GM21381 (cell line): ENCODE measurements at regions not wholly inside any gene's neighbourhood (a gene's known extent, or its start where the extent isn't known, plus 50 kb on each side); places are given as distances from the start of the nearest gene placed in this dataset.
"Not testable (repeated sequence)": the region's sequence is repeated elsewhere in the genome, so short reads cannot be mapped to it uniquely, and the experiment has no call there.

ENCODE experiments used
- ATAC-seq: cut with Tn5 transposase; IDR thresholded peaks from one replicate; pipeline ENCODE4 v1.9.1; 2021; ENCODE audit warnings: mild to moderate bottlenecking, moderate library complexity; ENCODE audit not compliant: unreplicated experiment

DNA sequence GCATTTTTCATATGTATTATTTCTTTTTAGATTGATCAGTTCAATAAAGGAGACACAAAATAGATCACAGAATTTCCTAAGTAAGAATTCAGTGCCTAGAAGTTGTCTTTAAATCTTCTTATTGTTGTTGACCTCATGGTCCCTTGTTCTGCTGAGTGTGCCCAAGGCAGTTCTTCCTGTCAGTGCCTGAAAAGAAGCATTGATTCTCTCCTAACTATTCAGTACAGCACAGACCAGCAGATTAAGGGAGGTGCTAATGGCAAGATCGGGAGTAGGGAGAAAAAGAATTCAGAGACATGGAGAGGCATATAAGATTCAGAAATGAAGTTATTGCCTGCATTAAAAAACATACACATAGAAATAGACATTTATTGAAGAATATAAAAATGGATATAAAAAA lies 180.5 kb upstream of the PCDH9 start:
- no peak for ATAC-seq

DNA sequence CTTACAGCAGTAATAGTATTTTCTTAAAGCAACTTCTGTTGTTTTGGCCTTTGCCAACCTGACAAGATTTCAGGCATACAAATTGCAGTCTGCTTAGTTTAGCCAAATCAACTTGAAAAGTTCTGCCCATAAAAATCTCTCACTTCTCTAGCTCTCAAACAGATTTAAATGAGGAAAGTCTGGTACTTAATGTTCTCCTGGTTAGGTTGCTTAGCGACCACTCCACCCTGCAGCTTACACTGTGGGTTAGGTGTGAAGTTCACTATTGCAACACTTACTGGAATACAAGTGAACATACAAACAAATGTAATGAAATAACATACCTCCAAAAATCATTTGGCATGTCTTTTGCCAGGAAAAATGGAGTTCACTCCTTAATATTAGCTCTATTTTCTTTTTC lies 178.7 kb upstream of the PCDH9 start:
- ATAC-seq: no peak

DNA sequence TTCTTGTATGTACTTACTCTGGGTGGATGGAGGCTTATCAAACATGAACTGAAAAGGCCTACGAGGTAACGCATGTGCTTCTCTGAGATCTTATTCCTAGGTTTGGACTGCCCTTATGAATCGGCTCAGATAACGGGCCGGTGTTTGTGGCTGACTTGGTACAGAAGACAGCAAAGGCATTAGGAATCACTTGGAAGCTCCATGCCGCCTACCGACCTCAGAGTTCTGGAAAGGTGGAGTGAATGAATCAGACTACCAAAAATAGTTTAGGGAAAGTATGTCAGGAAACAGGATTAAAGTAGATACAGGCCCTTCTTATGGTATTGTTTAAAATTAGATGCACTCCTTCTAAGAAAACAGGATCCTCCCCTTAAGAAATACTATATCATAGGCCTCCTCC lies 172.4 kb upstream of the PCDH9 start:
- ATAC-seq: no peak

- ATAC-seq: no peak
These were observed 165.4 kb upstream of the PCDH9 start for GRCh38 chr13:67395577-67395976.

DNA sequence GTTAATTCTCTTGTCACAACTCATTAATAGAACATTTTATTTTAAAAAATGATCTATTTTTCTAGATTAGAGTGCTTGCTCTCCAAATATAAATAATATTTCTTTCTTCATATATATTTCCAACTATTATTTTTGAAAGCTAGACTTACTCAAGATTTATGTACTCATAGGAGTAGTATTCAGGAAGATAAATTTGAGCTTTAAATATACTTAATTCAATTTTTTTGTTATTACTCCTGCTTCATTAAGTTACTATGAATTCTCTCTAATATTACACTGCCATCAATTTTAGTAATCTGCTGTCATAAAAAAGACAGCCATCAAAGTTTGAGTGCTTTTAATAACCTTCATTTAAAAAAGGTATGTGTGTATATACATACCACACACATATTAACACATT lies 161.9 kb upstream of the PCDH9 start:
- ATAC-seq: no peak

DNA sequence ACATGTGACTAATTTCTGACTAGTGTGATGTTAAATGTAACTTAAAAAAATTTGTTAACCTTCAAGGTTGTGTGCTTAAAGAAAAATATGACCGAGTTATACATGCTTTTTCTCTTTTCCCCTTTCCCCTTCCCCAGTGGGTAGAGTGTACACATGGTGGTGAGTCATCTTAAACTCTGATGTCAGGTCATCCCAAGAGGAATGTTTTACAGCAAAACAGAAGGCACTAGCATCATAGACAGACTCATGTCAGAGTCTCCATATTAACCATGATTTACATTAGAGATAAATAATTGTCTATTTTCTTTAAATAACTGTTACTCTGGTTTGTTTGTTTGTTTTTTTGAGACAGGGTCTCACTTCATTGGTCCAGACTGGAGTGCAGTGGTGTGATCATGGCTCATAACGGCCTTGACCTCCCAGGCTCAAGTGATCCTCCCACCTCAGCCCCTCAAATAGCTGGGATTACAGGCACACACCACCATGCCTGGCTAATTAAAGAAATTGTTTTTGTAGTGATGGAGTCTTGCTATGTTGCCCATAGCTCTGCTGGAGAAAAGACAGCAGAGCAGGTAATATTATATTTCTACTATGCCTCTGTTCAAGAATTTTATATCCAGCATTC lies 160.4 kb upstream of the PCDH9 start:
- ATAC-seq: no peak

DNA sequence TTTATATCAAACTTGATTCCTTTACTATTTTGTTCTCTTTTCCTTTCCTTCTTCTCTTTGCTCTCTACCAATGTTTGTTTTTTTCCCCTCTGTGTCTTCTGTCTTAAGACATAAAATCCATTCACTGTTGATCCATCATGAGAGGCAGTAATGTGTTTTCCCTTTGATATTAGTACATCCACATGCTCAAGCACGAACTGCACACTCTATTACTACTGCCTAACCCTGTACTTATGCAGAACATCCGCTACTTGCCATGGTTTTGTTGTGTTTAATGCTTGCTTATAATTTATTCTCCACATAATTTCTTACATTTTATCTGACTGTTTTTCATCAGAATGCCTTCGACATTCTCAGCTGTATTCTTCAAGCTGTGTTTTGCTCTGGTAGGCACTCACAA lies 159.0 kb upstream of the PCDH9 start:
- ATAC-seq: no peak

- not testable (repeated sequence) for ATAC-seq
These were observed 153.1 kb upstream of the PCDH9 start for GRCh38 chr13:67383109-67383757.

- no peak for ATAC-seq
These were observed 147.8 kb upstream of the PCDH9 start for GRCh38 chr13:67377919-67378318.

GRCh38 chr13:67374391-67374790 lies 144.3 kb upstream of the PCDH9 start:
- no peak for ATAC-seq

DNA sequence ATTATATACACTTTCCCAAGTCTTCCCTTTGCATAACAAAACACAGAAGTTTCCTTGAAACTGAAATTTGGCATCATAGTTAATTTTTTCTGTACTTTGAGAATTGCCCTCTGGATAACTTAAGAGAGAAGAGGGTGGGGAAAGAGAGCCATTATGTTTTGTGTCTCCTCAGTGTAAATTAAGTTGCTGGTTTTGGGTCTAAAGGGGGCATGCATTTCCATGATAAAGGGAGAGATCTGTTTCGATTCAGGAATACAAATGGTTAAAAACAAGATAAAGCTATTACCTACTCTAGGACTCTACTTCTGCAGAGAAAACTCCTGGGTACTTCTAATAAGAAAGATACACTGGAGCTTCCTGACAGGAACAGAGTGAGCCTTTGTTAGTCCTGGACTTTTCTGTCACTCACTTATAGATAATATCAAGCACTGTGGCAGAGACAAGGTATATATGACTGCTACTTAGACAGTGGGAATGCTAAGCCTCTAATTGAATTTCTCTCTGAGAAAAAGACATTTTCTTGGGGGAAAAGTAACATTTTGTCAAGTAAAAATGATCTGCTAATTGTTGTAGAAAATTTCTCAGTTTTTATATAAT lies 142.8 kb upstream of the PCDH9 start:
- ATAC-seq: no peak

DNA sequence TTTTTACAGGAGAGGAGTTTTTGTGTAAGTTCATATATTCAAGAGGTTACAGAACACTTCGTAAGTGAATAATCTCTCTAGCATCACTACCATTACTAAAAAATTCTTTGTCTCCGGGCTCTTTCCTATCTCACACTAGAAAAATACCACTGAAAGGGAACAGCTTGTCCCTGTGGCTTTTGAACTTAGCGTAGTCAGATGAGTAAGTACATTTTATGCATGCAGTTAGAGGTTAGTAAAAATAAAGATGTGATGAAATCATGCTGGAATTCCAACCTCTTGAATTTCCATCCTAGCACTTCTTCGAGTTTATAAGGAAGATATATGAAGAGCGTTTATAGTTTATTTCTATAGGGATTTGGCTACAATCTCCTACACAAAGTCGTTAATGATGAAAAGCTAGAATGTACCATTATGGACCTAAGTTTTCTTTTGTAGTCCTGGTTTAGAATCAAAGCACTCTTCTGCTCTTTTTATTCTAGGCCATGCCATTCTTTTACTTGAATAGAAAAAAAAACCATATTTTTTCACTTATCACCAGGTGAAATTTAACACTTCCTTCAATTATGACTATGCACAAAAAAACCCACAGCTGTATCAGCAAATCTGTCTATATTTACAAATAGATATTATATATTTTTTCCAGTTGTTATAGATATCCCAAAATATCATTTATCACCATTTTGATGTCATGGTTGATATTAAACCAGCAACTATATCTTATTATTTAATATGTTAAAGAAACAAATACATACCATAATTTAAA lies 139.9 kb upstream of the PCDH9 start:
- no peak for ATAC-seq

DNA sequence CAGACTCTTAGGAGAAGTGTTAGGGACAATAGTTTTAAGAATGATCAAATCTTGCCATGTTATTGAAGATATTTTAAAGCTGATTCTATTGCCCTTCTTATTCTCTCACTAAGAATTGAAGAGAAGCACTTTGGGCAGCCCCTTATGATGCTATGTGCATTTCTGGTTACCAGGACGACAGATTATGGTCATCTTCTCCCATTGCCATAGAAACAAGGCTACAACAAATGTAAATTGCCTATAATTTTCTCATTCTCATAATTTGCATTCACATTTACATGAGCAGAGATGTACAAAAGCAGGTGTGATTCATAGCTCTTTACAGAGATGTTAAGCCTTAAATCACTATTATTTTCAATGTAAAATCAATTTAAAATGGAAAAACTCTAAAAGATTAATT lies 137.3 kb upstream of the PCDH9 start:
- no peak for ATAC-seq

DNA sequence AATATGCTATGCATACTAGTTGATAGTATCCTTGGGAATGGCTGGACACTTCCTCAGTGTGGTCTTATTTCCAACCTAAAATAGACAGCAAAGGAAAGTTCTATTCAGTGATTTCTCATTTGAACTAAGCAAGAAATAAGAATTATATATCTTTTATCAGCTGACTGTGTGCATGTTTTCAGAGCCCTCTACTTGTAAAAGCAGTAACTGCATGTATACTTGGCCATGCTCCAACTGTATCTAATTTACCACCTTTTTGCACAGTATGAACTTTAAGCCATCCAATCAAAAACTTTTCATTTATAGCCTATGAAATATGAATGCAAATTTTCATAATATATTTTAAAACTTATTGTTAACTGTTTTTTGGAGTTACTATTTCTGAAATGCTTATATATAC lies 136.4 kb upstream of the PCDH9 start:
- ATAC-seq: no peak

DNA sequence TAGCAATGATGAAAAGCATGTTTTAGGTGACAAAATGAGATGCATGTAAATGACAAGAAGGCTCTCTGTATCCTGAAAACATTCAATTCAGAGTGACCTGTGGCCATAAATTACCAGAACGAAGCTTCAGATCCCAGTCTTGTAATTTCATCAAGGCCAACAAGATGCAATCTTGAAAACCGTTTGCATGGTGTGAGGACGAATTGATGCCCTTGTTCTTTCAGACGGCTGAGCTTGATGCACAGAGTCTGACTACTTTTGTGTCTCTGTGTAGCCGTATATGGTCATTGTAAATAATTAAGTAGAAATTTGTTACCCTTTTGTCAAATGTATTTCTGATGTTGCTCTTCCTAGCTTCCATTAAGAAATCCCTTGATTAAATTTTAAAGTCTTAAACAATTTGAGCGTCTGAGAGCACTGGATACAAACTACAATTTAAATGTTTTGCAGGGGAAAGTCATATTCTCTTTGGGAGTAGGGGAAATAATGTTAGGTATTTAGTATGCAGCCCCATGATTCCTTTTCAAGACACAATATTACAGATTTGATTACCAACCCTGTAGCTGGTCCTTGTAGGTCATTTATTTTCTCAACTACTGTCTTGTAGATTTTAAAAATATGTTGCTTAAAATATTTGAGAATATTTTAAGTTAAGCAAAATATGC lies 125.8 kb upstream of the PCDH9 start:
- ATAC-seq: no peak

GRCh38 chr13:67353941-67354340 lies 123.8 kb upstream of the PCDH9 start:
- ATAC-seq: no peak

DNA sequence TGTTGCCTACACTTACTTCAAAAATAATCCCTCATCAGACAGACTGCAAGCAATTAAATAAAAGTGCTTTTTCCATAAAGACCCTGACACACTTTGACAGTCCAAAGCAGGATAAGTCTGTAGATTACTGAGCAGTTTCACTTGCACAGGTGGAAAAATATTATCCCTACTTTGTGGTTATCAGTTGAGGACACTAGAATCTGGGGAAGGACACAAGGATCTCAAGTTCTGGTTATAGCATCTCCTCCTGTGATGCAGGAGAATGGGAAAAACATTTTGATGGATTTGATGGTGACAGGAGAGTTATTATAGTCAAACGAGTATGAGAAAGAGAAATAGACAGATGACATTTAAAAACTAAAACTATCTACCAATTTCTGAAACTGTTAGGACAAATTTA lies 122.9 kb upstream of the PCDH9 start:
- ATAC-seq: no peak

- ATAC-seq: no peak
These were observed 121.8 kb upstream of the PCDH9 start for GRCh38 chr13:67351909-67352308.

DNA sequence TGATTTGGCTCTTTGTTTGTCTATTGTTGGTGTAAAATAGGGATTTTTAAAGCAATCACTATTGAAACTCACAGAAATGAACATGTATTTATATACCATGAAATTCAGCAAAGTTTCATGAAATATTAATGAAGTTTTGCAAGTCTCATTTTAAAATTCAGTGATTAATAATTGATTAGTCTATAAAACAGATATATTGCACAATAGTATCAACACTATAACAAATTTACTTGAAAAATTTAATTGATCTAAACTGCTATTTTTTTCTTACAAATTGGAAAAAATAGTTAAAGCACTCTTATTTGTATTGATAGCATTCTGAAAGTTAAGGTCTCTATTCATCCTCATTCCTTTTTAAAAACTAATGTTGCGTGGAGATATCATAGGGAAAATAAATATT lies 121.0 kb upstream of the PCDH9 start:
- no peak for ATAC-seq

- ATAC-seq: no peak
These were observed 113.6 kb upstream of the PCDH9 start for GRCh38 chr13:67343777-67344176.

- no peak for ATAC-seq
These were observed 111.3 kb upstream of the PCDH9 start for GRCh38 chr13:67341406-67341805.
